ENCODE measurements at regions not wholly inside any gene's neighbourhood (a gene's known extent, or its start where the extent isn't known, plus 50 kb on each side); places are given as distances from the start of the nearest gene placed in this dataset.
A peak's percentile ranks its signal among the peaks of the same experiment; 100 is the strongest.

GRCh38 chr1:234849832-234850231 is 239.9 kb upstream of the IRF2BP2 start (continued):
- no peak for TF ChIP-seq ZBTB42 (CRISPR knock-in tag; IDR thresholded peaks at IDR 0.05)
- TF ChIP-seq PPARG (CRISPR knock-in tag; conservative IDR thresholded peaks at IDR 0.05) = no peak

- no peak overlapping the region for H3K27ac ChIP-seq (ENCODE audit: extremely low read length, insufficient read depth, low read length)
- no peak for ATAC-seq
Observed at GRCh38 chr1:234848972-234849649, 239.1 kb upstream of the IRF2BP2 start.

More at GRCh38 chr1:234848972-234849649, 239.1 kb upstream of the IRF2BP2 start:
- ChIA-PET POLR2A (no interaction called here), CTCF (ENCODE audit: low intra/inter-chr PET ratio, low total read pairs) (no interaction called here)
- no peaks in the 10 kb centered on the region for H3K9me3 ChIP-seq (ENCODE audit: low read length)
- no peak overlapping the region for H3K4me3 ChIP-seq (replicated peaks in 1 of 3; ENCODE audit: insufficient read depth in 1 of 3, low read depth in 2 of 3, low read length in 3 of 3)
- H3K27me3 ChIP-seq (ENCODE audit: control insufficient read depth in 1 of 2, insufficient read depth in 2 of 2, low read length in 2 of 2) = no peaks in the 10 kb centered on the region
- DNase-seq (ENCODE audit: low spot score) (no peak), FAIRE-seq (no peak)
- in situ Hi-C loops (cut with HindIII; ENCODE audit: extremely low pct_ligation_motif_present, low pct_unique_long_range_greater_than_20kb) = no loop called here
- H3K4me2 ChIP-seq (ENCODE audit: low read depth, low read length) = no peak overlapping the region
- no TSS peak for BruUV-seq (replicated peaks)
- no peak overlapping the region for H2AFZ ChIP-seq (ENCODE audit: low read length)
- no peak overlapping the region for H3K9ac ChIP-seq (ENCODE audit: insufficient read depth, low read depth, low read length)
- WGBS (ENCODE audit: low lambda C conversion rate) = 91% methylated on average over 6 of the region's 6 CpGs
- H3K79me2 ChIP-seq (ENCODE audit: insufficient read depth, low read length) = no peaks in the 10 kb centered on the region
- no peaks in the 10 kb centered on the region for H4K20me1 ChIP-seq (ENCODE audit: insufficient read depth, low read length)
- TF ChIP-seq ZNF772 (CRISPR knock-in tag; IDR thresholded peaks at IDR 0.05) (no peak), KAT8 (CRISPR knock-in tag; IDR thresholded peaks at IDR 0.05) (no peak), ZNF552 (CRISPR knock-in tag; IDR thresholded peaks at IDR 0.05; ENCODE audit: borderline replicate concordance) (no peak), ZNF556 (CRISPR knock-in tag; IDR thresholded peaks at IDR 0.05; ENCODE audit: borderline replicate concordance) (no peak), STAG1 (CRISPR knock-in tag; IDR thresholded peaks at IDR 0.05) (peak; percentile 24), ZBTB38 (CRISPR knock-in tag; IDR thresholded peaks at IDR 0.05) (no peak), PATZ1 (CRISPR knock-in tag; IDR thresholded peaks at IDR 0.05) (no peak), PRDM15 (CRISPR knock-in tag; IDR thresholded peaks at IDR 0.05) (no peak)
- peaks cover 26% of the 10 kb centered on the region for H3K4me1 ChIP-seq (ENCODE audit: insufficient read depth, low read length)
- H3K36me3 ChIP-seq (replicated peaks in 1 of 2; ENCODE audit: control insufficient read depth in 1 of 2, insufficient read depth in 2 of 2, low read length in 2 of 2) = no peaks in the 10 kb centered on the region; a peak in 1 of 5 replicates
- intact Hi-C loops (cut with micrococcal nuclease; ENCODE audit: unreplicated experiment) = no loop called here
